Right renal pelvis (tissue), 4 donors: ENCODE measurements at regions not wholly inside any gene's neighbourhood (a gene's known extent, or its start where the extent isn't known, plus 50 kb on each side); places are given as distances from the start of the nearest gene placed in this dataset.

Experiments used
- DNase-seq, 4 donors: peaks; one replicate each; pipeline ENCODE4 v3.0.0-alpha.2; 2013; ENCODE audit warnings: low read depth in 4 of 4, low spot score in 3 of 4, missing footprints in 1 of 4

- no peak for DNase-seq
These were observed 172.8 kb downstream of the ACTL8 start for GRCh38 chr1:17927952-17928351.

DNA sequence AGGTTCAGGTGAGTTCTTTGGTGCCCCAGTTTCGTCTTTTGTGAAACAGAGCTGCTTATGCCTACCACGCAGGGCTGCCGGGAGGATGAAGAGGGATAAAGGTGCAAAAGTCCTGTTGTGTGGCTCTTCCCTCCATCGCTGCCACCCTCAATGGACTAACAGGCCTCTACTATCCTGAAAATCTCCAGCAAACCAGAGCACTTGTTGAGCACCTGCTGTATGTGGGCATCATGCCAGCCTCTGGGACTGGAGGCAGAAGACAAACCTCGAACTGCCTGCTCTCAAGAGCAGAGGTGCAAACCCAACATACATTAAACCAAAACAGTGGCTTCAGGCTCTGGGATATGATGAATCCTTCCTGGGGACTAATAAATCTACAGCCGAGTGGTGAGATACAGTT is 174.1 kb downstream of the ACTL8 start:
- DNase-seq: no peak

- no peak for DNase-seq
These were observed 175.5 kb downstream of the ACTL8 start for GRCh38 chr1:17930635-17931034.

- no peak for DNase-seq
These were observed 175.4 kb upstream of the IGSF21 start for GRCh38 chr1:17932164-17932563.

DNA sequence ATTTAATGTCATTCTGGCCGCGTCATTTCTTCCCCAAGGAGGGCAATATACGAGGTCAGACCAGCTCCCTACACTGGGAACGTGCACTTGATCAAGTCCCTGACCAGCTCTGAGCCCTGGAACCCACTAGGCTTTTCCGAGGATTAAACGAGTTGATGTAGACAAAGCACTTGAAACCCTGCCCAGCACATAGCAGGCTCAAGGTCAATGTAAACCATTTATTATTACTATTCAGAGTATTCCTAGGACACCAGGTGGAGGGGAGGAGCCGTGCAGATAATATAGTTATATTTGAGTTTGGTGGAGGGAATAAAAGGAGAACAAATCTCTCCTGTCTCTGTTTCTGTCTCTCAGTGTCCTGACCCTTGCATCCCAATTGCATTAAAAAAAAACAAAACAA is 174.1 kb upstream of the IGSF21 start:
- DNase-seq: no peak

DNA sequence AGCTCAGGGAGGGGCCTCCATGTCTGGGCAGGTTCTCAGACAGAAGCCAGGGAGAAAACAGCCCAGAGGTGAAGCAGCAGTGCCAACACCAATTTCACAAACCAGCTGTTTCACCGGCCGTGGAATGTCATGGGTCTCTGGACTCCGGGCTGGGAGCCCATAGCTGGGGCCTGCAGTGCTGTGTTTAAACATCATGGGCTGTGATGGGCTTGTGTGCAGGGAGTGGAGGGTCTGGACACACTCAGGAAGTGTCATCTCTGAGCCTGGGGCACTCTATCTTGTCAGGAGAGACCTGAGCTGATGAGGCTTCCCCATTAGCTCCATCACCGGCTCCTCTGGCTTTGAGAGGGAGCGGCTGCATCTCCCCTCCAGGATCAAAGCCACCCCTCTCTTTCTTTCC is 173.6 kb upstream of the IGSF21 start:
- no peak for DNase-seq

DNA sequence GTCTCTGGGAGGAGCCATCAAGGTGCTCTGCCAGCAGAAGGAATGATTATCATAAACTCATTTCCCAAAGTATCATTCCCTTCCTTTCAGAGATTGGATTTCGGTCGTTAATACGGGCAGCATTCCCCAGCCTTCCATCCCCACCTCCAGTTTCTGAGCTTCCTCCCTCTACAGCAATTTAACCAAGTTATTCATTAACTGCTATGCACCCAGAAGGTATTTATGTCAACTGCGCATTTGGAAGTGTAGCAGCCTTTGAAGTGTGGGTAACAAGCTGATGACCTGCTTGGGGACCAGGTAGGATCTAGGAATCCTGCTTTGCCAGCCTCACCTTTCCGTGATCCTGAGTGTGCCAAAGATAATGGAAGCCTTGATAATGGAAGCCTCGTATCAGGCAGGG is 172.4 kb upstream of the IGSF21 start:
- peak in 3 of 4 donors; percentile 17 to 43 (median 18) for DNase-seq

GRCh38 chr1:17941431-17942189 is 166.0 kb upstream of the IGSF21 start:
- DNase-seq: no peak

DNA sequence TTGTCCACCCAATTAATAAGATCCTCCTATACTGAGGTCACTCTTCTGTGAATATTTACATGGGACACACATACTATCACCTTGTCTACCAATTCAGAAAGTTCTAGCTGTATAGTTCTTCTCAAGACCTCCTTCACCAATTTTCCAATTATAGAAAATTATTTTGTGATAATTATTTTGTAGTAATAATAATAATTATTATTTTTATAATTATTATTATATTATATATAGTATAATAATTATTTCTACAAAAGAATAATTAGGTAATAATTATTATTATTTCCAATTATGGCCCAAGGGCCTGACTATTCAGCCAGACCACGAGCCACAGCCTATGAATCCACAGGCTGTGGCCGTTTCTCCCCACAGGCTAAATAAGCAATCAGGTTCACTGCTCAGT is 164.1 kb upstream of the IGSF21 start:
- no peak for DNase-seq

GRCh38 chr1:17944646-17945045 is 163.0 kb upstream of the IGSF21 start:
- DNase-seq: no peak

- DNase-seq: no peak
These were observed 161.2 kb upstream of the IGSF21 start for GRCh38 chr1:17946434-17946833.

- no peak for DNase-seq
These were observed 159.0 kb upstream of the IGSF21 start for GRCh38 chr1:17948594-17948993.

DNA sequence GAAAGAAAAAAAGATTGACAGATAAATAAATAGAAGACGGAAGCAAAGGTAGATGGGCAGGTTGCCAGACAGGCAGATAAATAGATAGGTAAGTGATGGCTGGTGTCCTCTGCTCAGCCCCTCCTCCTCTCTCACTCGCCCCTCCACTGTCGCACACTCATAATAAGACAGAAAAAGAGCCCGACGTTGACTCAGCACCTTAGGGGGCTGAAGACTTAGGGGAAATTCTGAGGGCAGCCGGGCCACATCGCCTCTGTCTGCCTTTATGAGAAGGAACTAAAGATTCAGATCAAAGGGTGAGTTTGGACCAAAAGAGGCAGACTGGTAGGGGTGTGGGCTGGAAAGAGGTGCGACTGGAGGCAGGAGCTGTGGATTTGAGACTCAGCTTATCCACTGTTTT is 158.1 kb upstream of the IGSF21 start:
- no peak for DNase-seq

DNA sequence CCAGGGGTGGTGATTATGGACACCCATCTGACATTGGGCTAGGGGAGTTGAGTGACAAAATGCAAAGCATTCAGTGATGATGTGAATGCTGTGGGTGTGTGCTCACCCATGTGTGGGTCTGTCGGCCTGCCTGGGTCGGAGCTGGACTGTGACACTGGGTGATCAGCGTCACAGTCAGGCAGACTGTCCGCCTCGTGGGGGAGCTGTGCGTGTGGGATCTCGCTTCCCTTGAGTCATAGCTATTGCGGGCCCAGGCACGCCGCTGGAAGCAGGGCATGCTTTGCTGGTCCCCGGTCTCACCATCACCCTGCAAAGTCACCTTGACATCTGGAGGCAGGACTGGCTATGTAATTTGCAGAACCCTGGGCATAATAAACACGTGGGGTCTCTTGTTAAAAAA is 156.9 kb upstream of the IGSF21 start:
- no peak for DNase-seq

GRCh38 chr1:17952506-17952905 is 155.1 kb upstream of the IGSF21 start:
- DNase-seq: no peak

- DNase-seq: no peak
These were observed 153.7 kb upstream of the IGSF21 start for GRCh38 chr1:17953921-17954320.

DNA sequence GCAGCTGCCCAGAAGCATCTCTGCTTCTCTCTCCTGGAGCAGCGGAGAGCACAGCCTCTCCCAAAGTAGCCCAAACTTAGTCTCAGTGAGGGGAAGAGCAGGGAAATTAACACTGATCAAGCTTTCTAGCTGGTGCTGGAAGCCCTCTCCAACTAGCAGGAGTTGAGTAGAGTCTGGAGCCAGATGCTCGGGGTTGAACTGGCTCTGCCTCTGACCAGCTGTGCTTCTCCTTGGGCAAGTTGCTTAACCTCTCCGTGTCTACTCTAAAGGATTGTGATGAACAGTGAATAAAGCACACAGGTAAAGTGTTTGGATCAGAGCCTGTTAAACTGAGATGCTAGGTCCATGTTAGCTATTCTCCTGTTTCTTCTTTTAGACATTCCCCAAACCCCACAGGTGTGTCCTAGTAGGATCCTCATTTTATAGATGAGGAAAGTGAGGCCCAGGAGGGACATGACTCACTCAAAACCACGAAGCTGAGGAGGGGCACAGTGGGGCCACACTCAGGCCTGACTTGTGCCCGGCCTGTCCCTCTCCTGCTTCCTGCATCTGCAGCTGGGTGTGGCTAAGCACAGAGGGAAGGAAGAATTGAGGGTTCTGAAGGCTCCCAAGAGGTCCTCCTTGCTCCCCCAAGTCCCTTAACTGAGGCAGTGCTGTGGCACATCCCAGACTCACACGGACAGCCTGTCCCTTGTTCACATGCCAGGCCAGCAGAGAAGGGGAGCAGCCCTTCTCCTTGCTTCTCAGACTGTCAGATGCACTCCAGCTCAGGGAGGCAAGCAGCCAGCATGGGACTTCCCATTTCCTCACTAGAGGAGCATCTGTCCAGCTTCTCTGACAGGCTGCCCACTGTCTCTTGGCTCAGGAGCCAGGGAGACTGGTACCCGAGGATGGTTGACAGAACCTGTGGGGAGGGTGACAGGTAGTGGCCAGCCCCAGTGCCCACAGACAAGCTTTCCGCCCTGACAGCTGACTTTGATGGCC is 152.0 kb upstream of the IGSF21 start:
- DNase-seq: no peak

- DNase-seq: no peak
These were observed 149.9 kb upstream of the IGSF21 start for GRCh38 chr1:17957588-17958267.

- DNase-seq: no peak
These were observed 148.9 kb upstream of the IGSF21 start for GRCh38 chr1:17958704-17959103.

DNA sequence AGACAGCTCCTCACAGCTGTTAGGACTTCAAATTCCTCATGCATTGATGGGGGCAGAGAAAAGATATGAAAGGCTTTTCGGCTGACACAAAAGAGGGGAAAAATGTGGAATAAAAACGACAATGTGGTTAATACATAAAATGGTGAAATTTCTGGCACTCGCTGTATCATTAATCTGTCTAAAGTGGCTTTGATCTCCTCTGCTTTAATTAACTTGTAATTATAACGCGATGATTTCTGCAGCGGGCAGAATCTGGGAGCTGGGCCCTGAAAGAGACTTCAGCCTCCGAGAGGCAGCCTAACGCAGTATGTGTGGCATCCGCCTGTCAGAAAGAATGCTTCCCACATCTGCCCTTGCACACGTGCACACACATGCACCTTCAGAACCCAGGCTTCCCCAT is 144.1 kb upstream of the IGSF21 start:
- DNase-seq: no peak

DNA sequence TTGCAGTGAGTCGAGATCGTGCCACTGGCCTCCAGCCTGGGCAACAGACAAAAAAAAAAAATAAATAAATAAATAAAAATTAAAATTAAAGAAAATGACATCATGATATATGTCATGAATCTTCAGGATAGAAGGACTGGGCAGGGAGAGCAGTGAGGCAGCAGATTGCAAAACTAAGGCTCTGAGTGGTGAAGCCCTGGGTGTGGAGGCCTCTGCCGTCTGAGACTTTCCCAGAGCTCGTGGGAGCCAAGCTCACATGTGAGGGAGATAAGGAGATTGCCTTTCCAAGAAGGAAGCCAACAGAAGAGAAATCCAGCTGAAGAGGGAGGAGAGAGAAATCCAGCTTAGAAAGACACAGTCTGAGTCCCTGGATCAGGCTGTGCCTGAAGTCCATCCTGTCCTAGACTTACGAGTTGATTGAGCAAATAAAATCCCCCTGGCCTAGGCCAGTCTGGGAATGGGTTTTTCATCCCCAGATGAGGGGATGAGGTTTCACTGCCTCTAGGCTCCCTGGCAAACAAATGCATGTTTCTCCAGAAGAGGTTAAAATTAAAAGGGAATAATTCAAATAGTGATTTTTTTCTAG is 142.0 kb upstream of the IGSF21 start:
- DNase-seq: no peak
